Stimulated activated CD8-positive, alpha-beta memory T cell treated with anti-CD3 and anti-CD28 coated beads, Interleukin-15, amount 100 ng/mL, for 1 hour (primary cell): ENCODE measurements at regions not wholly inside any gene's neighbourhood (a gene's known extent, or its start where the extent isn't known, plus 50 kb on each side); places are given as distances from the start of the nearest gene placed in this dataset.

Experiments used
- DNase-seq: peaks from one replicate; pipeline ENCODE4 v3.0.0-alpha.2; 2020; ENCODE audit warnings: low read depth

GRCh38 chr17:72342627-72343527, 222.1 kb downstream of the SOX9 start:
- DNase-seq, result no peak

- no peak for DNase-seq
Observed at GRCh38 chr17:72343911-72344310, 223.1 kb downstream of the SOX9 start.

- no peak for DNase-seq
Observed at GRCh38 chr17:72344613-72345012, 223.8 kb downstream of the SOX9 start.

GRCh38 chr17:72345088-72345487, 224.3 kb downstream of the SOX9 start:
- no peak for DNase-seq

GRCh38 chr17:72345536-72345935, 224.7 kb downstream of the SOX9 start:
- no peak for DNase-seq

GRCh38 chr17:72346306-72346705, 225.5 kb downstream of the SOX9 start:
- no peak for DNase-seq

- DNase-seq, result no peak
Observed at GRCh38 chr17:72349011-72349410, 228.2 kb downstream of the SOX9 start.

- no peak for DNase-seq
Observed at GRCh38 chr17:72349491-72349995, 228.7 kb downstream of the SOX9 start.

- no peak for DNase-seq
Observed at GRCh38 chr17:72350073-72350472, 229.3 kb downstream of the SOX9 start.

GRCh38 chr17:72351365-72351764, 230.5 kb downstream of the SOX9 start:
- DNase-seq, result no peak

- no peak for DNase-seq
Observed at GRCh38 chr17:72351884-72352346, 231.1 kb downstream of the SOX9 start.

GRCh38 chr17:72353502-72353901, 232.7 kb downstream of the SOX9 start:
- no peak for DNase-seq

- no peak for DNase-seq
Observed at GRCh38 chr17:72354071-72354470, 233.3 kb downstream of the SOX9 start.

GRCh38 chr17:72357764-72358365, 237.0 kb downstream of the SOX9 start:
- DNase-seq, result no peak

- no peak for DNase-seq
Observed at GRCh38 chr17:72358465-72358864, 237.6 kb downstream of the SOX9 start.

GRCh38 chr17:72359274-72359673, 238.5 kb downstream of the SOX9 start:
- DNase-seq, result no peak

GRCh38 chr17:72359811-72360210, 239.0 kb downstream of the SOX9 start:
- DNase-seq, result no peak

GRCh38 chr17:72360386-72360940, 239.6 kb downstream of the SOX9 start:
- no peak for DNase-seq

GRCh38 chr17:72361892-72362291, 241.1 kb downstream of the SOX9 start:
- DNase-seq, result no peak

GRCh38 chr17:72362376-72363088, 241.7 kb downstream of the SOX9 start:
- DNase-seq, result no peak

- no peak for DNase-seq
Observed at GRCh38 chr17:72363089-72363610, 242.3 kb downstream of the SOX9 start.

GRCh38 chr17:72365857-72366414, 245.1 kb downstream of the SOX9 start:
- no peak for DNase-seq
